ENCODE measurements at regions not wholly inside any gene's neighbourhood (a gene's known extent, or its start where the extent isn't known, plus 50 kb on each side); places are given as distances from the start of the nearest gene placed in this dataset.
"Not testable (repeated sequence)": the region's sequence is repeated elsewhere in the genome, so short reads cannot be mapped to it uniquely, and the experiment has no call there.

GRCh38 chr1:70790232-70790923 is 257.2 kb downstream of the PTGER3 start:
- no peak for TF ChIP-seq CTCF (IDR thresholded peaks at IDR 0.05; ENCODE audit: control insufficient read depth, extremely low read depth, insufficient read depth)
- no peak for DNase-seq (ENCODE audit: low read depth)
- H3K4me3 ChIP-seq (ENCODE audit: low read depth, low read length), result no peak overlapping the region

GRCh38 chr1:70795064-70795463 is 252.6 kb downstream of the PTGER3 start:
- DNase-seq (ENCODE audit: low read depth); H3K4me3 ChIP-seq (ENCODE audit: low read depth, low read length): not testable (repeated sequence)

GRCh38 chr1:70796298-70796697 is 251.3 kb downstream of the PTGER3 start:
- H3K4me3 ChIP-seq (ENCODE audit: low read depth, low read length); DNase-seq (ENCODE audit: low read depth): not testable (repeated sequence)

GRCh38 chr1:70802625-70803024 is 245.0 kb downstream of the PTGER3 start:
- DNase-seq (ENCODE audit: low read depth); H3K4me3 ChIP-seq (ENCODE audit: low read depth, low read length): not testable (repeated sequence)

GRCh38 chr1:70805641-70806040 is 242.0 kb downstream of the PTGER3 start:
- no peak for TF ChIP-seq CTCF (IDR thresholded peaks at IDR 0.05; ENCODE audit: control insufficient read depth, extremely low read depth, insufficient read depth)
- H3K4me3 ChIP-seq (ENCODE audit: low read depth, low read length), result no peak overlapping the region
- no peak for DNase-seq (ENCODE audit: low read depth)

GRCh38 chr1:70807088-70807664 is 240.4 kb downstream of the PTGER3 start:
- no peak for TF ChIP-seq CTCF (IDR thresholded peaks at IDR 0.05; ENCODE audit: control insufficient read depth, extremely low read depth, insufficient read depth)
- H3K4me3 ChIP-seq (ENCODE audit: low read depth, low read length), result no peak overlapping the region
- no peak for DNase-seq (ENCODE audit: low read depth)

GRCh38 chr1:70809069-70809468 is 238.5 kb downstream of the PTGER3 start:
- no peak for DNase-seq (ENCODE audit: low read depth)
- H3K4me3 ChIP-seq (ENCODE audit: low read depth, low read length), result no peak overlapping the region
- no peak for TF ChIP-seq CTCF (IDR thresholded peaks at IDR 0.05; ENCODE audit: control insufficient read depth, extremely low read depth, insufficient read depth)

- no peak for TF ChIP-seq CTCF (IDR thresholded peaks at IDR 0.05; ENCODE audit: control insufficient read depth, extremely low read depth, insufficient read depth)
- H3K4me3 ChIP-seq (ENCODE audit: low read depth, low read length), result no peak overlapping the region
- DNase-seq (ENCODE audit: low read depth), result no peak
Observed at GRCh38 chr1:70811815-70812214, 235.8 kb downstream of the PTGER3 start.
